Gastrocnemius medialis (tissue), 4 donors: ENCODE measurements at regions not wholly inside any gene's neighbourhood (a gene's known extent, or its start where the extent isn't known, plus 50 kb on each side); places are given as distances from the start of the nearest gene placed in this dataset.

ENCODE experiments used
- POLR2A ChIP-seq, 2 donors: fragments of 450-650 bp; IDR thresholded peaks; one replicate each; pipeline ENCODE4 v1.6.1; 2017; ENCODE audit warnings: antibody characterized with exemption in 2 of 2, mild to moderate bottlenecking in 2 of 2, moderate library complexity in 2 of 2
- TF ChIP-seq, protein P1 (sequence below), 5 experiments: fragments of 450-650 bp in 3 of 5; fragments of 200-600 bp in 2 of 5; sonication (generic) in 2 of 5; IDR thresholded peaks in 4 of 5; conservative IDR thresholded peaks in 1 of 5; 1 replicate in 4 of 5; 2 replicates in 1 of 5; pipeline ENCODE4 v1.5.1; 2016 to 2019; ENCODE audit warnings: antibody characterized with exemption in 5 of 5, mild to moderate bottlenecking in 3 of 5, moderate library complexity in 3 of 5

DNA sequence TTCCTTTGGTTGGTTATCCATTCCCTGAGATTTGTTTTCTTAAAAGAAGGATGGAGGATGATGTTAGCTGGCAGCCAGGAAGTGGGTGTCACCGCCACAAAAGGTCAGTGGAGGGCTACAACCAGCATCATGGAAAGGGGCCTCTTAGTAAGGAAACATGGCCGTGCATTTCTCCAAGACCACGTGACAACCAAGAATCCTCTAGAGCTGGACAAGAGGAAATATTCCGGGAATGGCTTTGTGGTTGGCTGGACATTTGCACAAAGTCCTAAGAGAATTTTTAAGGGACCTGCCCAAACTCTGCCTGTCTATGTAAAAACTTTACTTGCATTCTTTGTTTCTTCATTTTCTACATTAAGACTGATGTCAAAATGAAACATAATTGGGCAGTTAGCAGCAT, 399.9 kb upstream of the MARCKS start:
- TF ChIP-seq, protein P1, sequence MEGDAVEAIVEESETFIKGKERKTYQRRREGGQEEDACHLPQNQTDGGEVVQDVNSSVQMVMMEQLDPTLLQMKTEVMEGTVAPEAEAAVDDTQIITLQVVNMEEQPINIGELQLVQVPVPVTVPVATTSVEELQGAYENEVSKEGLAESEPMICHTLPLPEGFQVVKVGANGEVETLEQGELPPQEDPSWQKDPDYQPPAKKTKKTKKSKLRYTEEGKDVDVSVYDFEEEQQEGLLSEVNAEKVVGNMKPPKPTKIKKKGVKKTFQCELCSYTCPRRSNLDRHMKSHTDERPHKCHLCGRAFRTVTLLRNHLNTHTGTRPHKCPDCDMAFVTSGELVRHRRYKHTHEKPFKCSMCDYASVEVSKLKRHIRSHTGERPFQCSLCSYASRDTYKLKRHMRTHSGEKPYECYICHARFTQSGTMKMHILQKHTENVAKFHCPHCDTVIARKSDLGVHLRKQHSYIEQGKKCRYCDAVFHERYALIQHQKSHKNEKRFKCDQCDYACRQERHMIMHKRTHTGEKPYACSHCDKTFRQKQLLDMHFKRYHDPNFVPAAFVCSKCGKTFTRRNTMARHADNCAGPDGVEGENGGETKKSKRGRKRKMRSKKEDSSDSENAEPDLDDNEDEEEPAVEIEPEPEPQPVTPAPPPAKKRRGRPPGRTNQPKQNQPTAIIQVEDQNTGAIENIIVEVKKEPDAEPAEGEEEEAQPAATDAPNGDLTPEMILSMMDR (IDR thresholded peaks at IDR 0.05 in 4 of 5, conservative IDR thresholded peaks at IDR 0.05 in 1 of 5), result no peak
- no peak for TF ChIP-seq POLR2A (IDR thresholded peaks at IDR 0.05)
